Peyer's patch (tissue), 4 donors: ENCODE measurements at regions not wholly inside any gene's neighbourhood (a gene's known extent, or its start where the extent isn't known, plus 50 kb on each side); places are given as distances from the start of the nearest gene placed in this dataset.

Source experiments
- DNase-seq, 3 donors: peaks; one replicate each; pipeline ENCODE4 v3.0.0-alpha.2; 2017 to 2019
- H3K27ac ChIP-seq, 4 donors: fragments of 200-600 bp; sonication (generic); one replicate each; pipeline ENCODE4 v1.5.1; 2016 to 2019
- H3K27me3 ChIP-seq, 2 donors: fragments of 200-600 bp; sonication (generic); one replicate each; pipeline ENCODE4 v1.5.1; 2019
- H3K36me3 ChIP-seq, 3 donors: fragments of 200-600 bp; sonication (generic); one replicate each; pipeline ENCODE4 v1.5.1; 2016 to 2019
- H3K4me1 ChIP-seq, 4 donors: fragments of 200-600 bp; sonication (generic); one replicate each; pipeline ENCODE4 v1.5.1; 2016 to 2019
- H3K4me3 ChIP-seq, 4 donors: fragments of 200-600 bp; sonication (generic); 1 replicate in 3 of 4; 2 replicates in 1 of 4; pipeline ENCODE4 v1.5.1; 2016 to 2019; ENCODE audit warnings: mild to moderate bottlenecking in 1 of 4
- H3K9me3 ChIP-seq, 4 donors: fragments of 200-600 bp; sonication (generic); one replicate each; pipeline ENCODE4 v1.5.1; 2016 to 2019; ENCODE audit warnings: mild to moderate bottlenecking in 1 of 4
- POLR2A ChIP-seq, 2 donors: fragments of 450-650 bp; IDR thresholded peaks; one replicate each; pipeline ENCODE4 v1.5.1; 2017; ENCODE audit warnings: antibody characterized with exemption in 2 of 2, mild to moderate bottlenecking in 2 of 2, moderate library complexity in 2 of 2
- TF ChIP-seq, protein P1 (sequence below), 6 experiments: fragments of 450-650 bp in 4 of 6; fragments of 200-600 bp in 2 of 6; sonication (generic) in 1 of 6; IDR thresholded peaks; one replicate each; pipeline ENCODE4 v1.5.1; 2017 to 2019; ENCODE audit warnings: antibody characterized with exemption in 6 of 6, mild to moderate bottlenecking in 3 of 6, moderate library complexity in 1 of 6

DNA sequence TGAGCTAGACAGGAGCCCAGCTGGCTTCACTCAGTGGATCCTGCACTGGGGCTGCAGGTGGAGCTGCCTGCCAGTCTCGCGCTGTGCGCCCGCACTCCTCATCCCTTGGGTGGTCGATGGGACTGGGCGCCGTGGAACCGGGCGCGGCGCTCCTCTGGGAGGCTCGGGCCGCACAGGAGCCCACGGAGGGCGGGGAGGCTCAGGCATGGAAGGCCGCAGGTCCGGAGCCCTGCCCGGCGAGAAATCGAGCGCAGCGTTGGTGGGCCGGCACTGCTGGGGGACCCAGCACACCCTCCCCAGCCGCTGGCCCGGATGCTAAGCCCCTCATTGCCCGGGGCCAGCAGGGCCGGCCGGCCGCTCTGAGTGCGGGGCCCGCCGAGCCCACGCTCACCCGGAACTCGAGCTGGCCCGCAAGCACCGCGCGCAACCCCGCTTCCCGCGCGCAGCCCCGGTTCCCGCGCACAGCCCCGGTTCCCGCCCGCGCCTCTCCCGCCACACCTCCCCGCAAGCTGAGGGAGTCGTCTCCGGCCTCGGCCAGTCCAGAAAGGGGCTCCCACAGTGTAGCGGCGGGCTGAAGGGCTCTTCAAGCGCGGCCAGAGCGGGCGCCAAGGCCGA is 1130.5 kb upstream of the FLRT2 start:
- H3K27ac ChIP-seq: no peak overlapping the region
- H3K27me3 ChIP-seq: no peaks in the 10 kb centered on the region
- TF ChIP-seq, protein P1, sequence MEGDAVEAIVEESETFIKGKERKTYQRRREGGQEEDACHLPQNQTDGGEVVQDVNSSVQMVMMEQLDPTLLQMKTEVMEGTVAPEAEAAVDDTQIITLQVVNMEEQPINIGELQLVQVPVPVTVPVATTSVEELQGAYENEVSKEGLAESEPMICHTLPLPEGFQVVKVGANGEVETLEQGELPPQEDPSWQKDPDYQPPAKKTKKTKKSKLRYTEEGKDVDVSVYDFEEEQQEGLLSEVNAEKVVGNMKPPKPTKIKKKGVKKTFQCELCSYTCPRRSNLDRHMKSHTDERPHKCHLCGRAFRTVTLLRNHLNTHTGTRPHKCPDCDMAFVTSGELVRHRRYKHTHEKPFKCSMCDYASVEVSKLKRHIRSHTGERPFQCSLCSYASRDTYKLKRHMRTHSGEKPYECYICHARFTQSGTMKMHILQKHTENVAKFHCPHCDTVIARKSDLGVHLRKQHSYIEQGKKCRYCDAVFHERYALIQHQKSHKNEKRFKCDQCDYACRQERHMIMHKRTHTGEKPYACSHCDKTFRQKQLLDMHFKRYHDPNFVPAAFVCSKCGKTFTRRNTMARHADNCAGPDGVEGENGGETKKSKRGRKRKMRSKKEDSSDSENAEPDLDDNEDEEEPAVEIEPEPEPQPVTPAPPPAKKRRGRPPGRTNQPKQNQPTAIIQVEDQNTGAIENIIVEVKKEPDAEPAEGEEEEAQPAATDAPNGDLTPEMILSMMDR (IDR thresholded peaks at IDR 0.05): no peak
- TF ChIP-seq POLR2A (IDR thresholded peaks at IDR 0.05): no peak
- no peaks in the 10 kb centered on the region for H3K9me3 ChIP-seq
- H3K4me3 ChIP-seq: no peak overlapping the region
- DNase-seq: no peak
- no peaks in the 10 kb centered on the region for H3K4me1 ChIP-seq
- H3K36me3 ChIP-seq: no peaks in the 10 kb centered on the region

DNA sequence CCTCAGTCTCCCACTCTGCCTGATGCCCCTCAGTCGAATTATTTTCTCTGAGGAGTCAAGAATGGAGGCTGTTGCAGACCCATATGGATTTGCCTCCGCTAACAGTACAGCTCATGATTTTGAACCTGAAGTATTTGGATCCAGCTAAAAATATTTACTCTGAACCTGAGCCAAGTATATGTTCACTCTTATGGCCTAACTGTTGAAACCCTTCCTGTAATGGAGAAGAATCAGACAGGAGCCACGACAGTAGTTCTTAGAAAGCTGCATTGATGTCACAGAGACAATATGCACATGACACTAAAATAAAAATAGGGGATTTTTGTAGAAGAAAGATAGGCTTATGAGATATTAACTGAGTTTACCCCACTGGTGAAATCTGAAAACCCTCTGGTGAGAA is 1128.3 kb upstream of the FLRT2 start:
- Histone ChIP-seq H3K4me3 (no peak overlapping the region), H3K9me3 (no peaks in the 10 kb centered on the region), H3K27ac (no peak overlapping the region), H3K27me3 (no peaks in the 10 kb centered on the region), H3K4me1 (no peaks in the 10 kb centered on the region), H3K36me3 (no peaks in the 10 kb centered on the region)
- no peak for DNase-seq
- no peak for TF ChIP-seq POLR2A (IDR thresholded peaks at IDR 0.05)
- TF ChIP-seq, protein P1 (IDR thresholded peaks at IDR 0.05): no peak

DNA sequence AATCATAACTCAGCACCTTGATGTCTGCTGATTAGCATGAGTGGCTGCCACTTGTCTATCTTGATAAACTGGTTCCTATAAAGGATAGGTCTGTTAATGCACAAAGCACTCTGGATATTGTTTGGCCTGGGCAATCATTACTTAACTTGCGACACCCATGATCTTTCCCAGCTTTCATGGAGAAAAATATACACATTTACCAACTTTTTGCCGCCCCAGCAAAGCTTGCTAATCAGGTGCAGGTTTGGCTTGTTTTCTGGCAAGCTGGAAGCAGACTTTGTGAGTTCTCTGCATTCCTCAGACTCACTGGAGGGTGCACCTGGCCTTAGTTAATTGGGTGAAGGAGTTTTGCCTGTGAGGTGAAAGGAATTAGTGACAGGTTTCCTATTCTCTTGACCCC is 1126.4 kb upstream of the FLRT2 start:
- no peak for DNase-seq

DNA sequence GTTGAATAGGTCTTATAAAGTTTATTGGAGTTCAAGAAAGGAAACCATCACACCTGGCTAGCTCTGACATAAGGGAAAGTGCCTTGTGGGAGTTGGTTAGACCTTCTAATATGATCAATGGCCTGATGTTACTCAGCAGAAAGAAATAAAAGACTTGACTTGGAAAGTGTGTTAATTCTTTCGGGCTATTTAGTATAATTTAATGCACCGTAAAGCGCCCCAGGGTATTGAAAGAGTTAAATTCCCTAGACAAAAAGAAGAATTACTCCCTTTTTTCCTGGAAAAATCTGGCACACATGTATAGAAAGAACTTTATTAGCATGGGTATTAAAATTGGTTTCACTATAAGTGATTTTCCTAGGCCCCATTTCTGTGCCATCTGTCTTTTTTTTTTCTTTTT is 1125.7 kb upstream of the FLRT2 start:
- Histone ChIP-seq H3K4me3 (no peak overlapping the region), H3K4me1 (no peaks in the 10 kb centered on the region), H3K36me3 (no peaks in the 10 kb centered on the region), H3K27me3 (no peaks in the 10 kb centered on the region), H3K27ac (no peak overlapping the region), H3K9me3 (no peaks in the 10 kb centered on the region)
- TF ChIP-seq, protein P1 (IDR thresholded peaks at IDR 0.05): no peak
- no peak for TF ChIP-seq POLR2A (IDR thresholded peaks at IDR 0.05)
- DNase-seq: no peak

More for the DNA sequence above, 1126.4 kb upstream of the FLRT2 start:
- TF ChIP-seq, protein P1 (IDR thresholded peaks at IDR 0.05): no peak
- TF ChIP-seq POLR2A (IDR thresholded peaks at IDR 0.05): no peak
- no peak overlapping the region for H3K4me3 ChIP-seq
- no peaks in the 10 kb centered on the region for H3K9me3 ChIP-seq
- no peaks in the 10 kb centered on the region for H3K27me3 ChIP-seq
- no peak overlapping the region for H3K27ac ChIP-seq
- H3K4me1 ChIP-seq: no peaks in the 10 kb centered on the region
- H3K36me3 ChIP-seq: no peaks in the 10 kb centered on the region

DNA sequence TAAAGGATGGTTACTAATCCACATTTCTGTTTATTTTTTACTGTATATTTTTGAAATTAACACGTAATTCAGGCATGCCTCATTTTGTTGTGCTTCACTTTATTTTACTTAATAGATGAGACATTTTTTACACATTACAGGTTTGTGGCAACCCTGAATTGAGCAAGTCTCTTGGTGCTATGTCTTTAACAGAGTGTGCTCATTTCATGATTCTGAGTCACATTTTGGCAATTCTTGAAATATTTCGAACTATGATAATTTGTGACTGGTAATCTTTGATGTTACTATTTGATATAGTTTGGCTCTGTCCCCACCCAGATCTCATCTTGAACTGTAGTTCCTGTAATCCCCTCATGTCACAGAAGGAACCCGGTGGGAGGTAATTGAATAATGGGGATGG is 1120.5 kb upstream of the FLRT2 start:
- Histone ChIP-seq H3K27ac (no peak overlapping the region), H3K4me3 (no peak overlapping the region), H3K4me1 (no peaks in the 10 kb centered on the region), H3K9me3 (no peaks in the 10 kb centered on the region), H3K27me3 (no peaks in the 10 kb centered on the region), H3K36me3 (no peaks in the 10 kb centered on the region)
- DNase-seq: no peak
- TF ChIP-seq, protein P1 (IDR thresholded peaks at IDR 0.05): no peak
- no peak for TF ChIP-seq POLR2A (IDR thresholded peaks at IDR 0.05)

DNA sequence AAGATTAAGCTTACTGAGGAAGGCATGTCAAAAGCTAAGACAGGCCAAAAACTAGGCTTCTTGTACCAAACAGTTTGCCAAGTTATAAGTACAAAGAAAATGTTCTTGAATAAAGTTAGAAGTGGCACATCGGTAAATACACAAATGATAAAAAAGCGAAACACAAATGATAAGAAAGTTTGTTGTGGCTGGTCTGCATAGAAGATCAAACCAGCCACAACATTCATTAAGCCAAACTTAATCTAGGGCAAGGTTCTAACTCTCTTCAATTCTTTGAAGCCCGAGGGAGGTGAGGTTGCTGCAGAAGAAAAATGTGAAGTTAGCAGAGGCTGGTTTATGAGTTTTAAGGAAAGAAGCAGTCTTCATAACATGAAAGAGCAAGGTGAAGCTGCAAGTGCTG is 1119.6 kb upstream of the FLRT2 start:
- no peak for DNase-seq
- Histone ChIP-seq H3K4me3 (no peak overlapping the region), H3K27me3 (no peaks in the 10 kb centered on the region), H3K9me3 (no peaks in the 10 kb centered on the region), H3K27ac (no peak overlapping the region), H3K4me1 (no peaks in the 10 kb centered on the region), H3K36me3 (no peaks in the 10 kb centered on the region)
- TF ChIP-seq, protein P1 (IDR thresholded peaks at IDR 0.05): no peak
- no peak for TF ChIP-seq POLR2A (IDR thresholded peaks at IDR 0.05)
